ENCODE measurements at regions not wholly inside any gene's neighbourhood (a gene's known extent, or its start where the extent isn't known, plus 50 kb on each side); places are given as distances from the start of the nearest gene placed in this dataset.
"Not testable (repeated sequence)": the region's sequence is repeated elsewhere in the genome, so short reads cannot be mapped to it uniquely, and the experiment has no call there.

DNA sequence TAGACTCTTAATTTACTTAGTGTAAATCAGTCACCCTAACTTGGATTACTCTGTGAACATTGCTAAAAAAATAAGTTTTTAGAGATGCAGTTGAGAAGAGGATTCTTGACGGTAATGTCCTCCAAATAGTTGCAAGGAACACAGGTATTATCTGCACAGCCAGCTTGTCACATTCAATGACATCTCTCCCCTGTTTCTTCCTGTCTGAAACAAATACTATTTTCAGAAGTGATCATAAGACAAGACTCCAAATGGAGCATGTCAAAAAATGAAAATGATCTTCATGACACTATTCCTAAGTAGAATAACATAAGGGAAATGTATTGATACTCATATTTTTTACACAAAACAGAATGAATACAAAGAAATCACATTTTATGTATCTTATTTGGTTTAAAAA, 227.9 kb upstream of the CHD1 start:
- no peak overlapping the region for H3K27ac Mint-ChIP-seq
- Histone ChIP-seq H3K9me3 (ENCODE audit: control insufficient read depth, low read depth, low read length) (no peaks in the 10 kb centered on the region), H2AFZ (ENCODE audit: low read length) (no peak overlapping the region), H3K27me3 (ENCODE audit: insufficient read depth, low read length) (no peaks in the 10 kb centered on the region), H4K91ac (ENCODE audit: insufficient read length, low read depth, low read length) (no peak overlapping the region), H3T11ph (ENCODE audit: low read length) (no peak overlapping the region), H4K5ac (ENCODE audit: insufficient read length, low read depth, low read length) (no peak overlapping the region), H3K23me2 (ENCODE audit: insufficient read length, low read depth, low read length, poor library complexity, severe bottlenecking) (no peaks in the 10 kb centered on the region), H2BK12ac (ENCODE audit: insufficient read length, low read depth, low read length) (no peak overlapping the region), H2BK15ac (ENCODE audit: low read depth, low read length) (no peak overlapping the region), H3K4me2 (ENCODE audit: insufficient read depth, insufficient read length, low read length) (no peak overlapping the region), H4K20me1 (ENCODE audit: control insufficient read depth, insufficient read depth, insufficient read length) (no peaks in the 10 kb centered on the region), H3K27ac (ENCODE audit: insufficient read length, low read depth, low read length) (no peak overlapping the region), H4K8ac (replicated peaks; ENCODE audit: insufficient read length, low read depth, low read length) (no peak overlapping the region), H3K4ac (ENCODE audit: low read depth, low read length) (no peak overlapping the region), H2BK120ac (ENCODE audit: low read depth, low read length, poor library complexity, severe bottlenecking) (no peak overlapping the region), H3K79me1 (ENCODE audit: insufficient read depth, low read depth, low read length, poor library complexity, severe bottlenecking) (no peaks in the 10 kb centered on the region), H2BK20ac (ENCODE audit: low read depth, low read length, poor library complexity, severe bottlenecking) (no peak overlapping the region), H3K4me1 (ENCODE audit: insufficient read depth, low read length) (no peaks in the 10 kb centered on the region), H2AK5ac (ENCODE audit: insufficient read length, low read length) (no peak overlapping the region), H3K9ac (ENCODE audit: extremely low read depth, insufficient read length, low read length) (no peak overlapping the region), H3K23ac (ENCODE audit: insufficient read length, low read depth, low read length) (no peak overlapping the region), H3K18ac (ENCODE audit: insufficient read length, low read depth, low read length) (no peak overlapping the region), H3K14ac (ENCODE audit: insufficient read depth, low read length) (no peak overlapping the region), H3K79me2 (ENCODE audit: insufficient read depth, low read length) (no peaks in the 10 kb centered on the region), H3K56ac (ENCODE audit: insufficient read length, low read depth, low read length) (no peak overlapping the region), H2BK5ac (ENCODE audit: insufficient read length, low read length) (no peak overlapping the region)
- DNase-seq: no peak
- no peak overlapping the region for H3K4me3 Mint-ChIP-seq
- WGBS (ENCODE audit: extremely low coverage, insufficient read length, low lambda C conversion rate): no CpG with 5 or more reads among the region's 1 CpG
- no peak for TF ChIP-seq CTCF (conservative IDR thresholded peaks at IDR 0.05)
- H3K27me3 Mint-ChIP-seq (ENCODE audit: low read depth): no peaks in the 10 kb centered on the region
- H3K36me3 Mint-ChIP-seq (ENCODE audit: insufficient read depth in 1 of 3, low read depth in 3 of 3): no peaks in the 10 kb centered on the region
- no peaks in the 10 kb centered on the region for H3K4me1 Mint-ChIP-seq
- no peaks in the 10 kb centered on the region for H3K9me3 Mint-ChIP-seq

GRCh38 chr5:99143283-99143795, 214.5 kb upstream of the CHD1 start:
- H4K91ac ChIP-seq (ENCODE audit: insufficient read length, low read depth, low read length); H3T11ph ChIP-seq (ENCODE audit: low read length); H2BK12ac ChIP-seq (ENCODE audit: insufficient read length, low read depth, low read length); H3K4me3 Mint-ChIP-seq; H3K27me3 ChIP-seq (ENCODE audit: insufficient read depth, low read length); H4K5ac ChIP-seq (ENCODE audit: insufficient read length, low read depth, low read length); H3K23ac ChIP-seq (ENCODE audit: insufficient read length, low read depth, low read length); H2BK20ac ChIP-seq (ENCODE audit: low read depth, low read length, poor library complexity, severe bottlenecking); H3K79me2 ChIP-seq (ENCODE audit: insufficient read depth, low read length); H2BK15ac ChIP-seq (ENCODE audit: low read depth, low read length); H3K79me1 ChIP-seq (ENCODE audit: insufficient read depth, low read depth, low read length, poor library complexity, severe bottlenecking); H3K23me2 ChIP-seq (ENCODE audit: insufficient read length, low read depth, low read length, poor library complexity, severe bottlenecking); H3K4me1 ChIP-seq (ENCODE audit: insufficient read depth, low read length); DNase-seq; H4K20me1 ChIP-seq (ENCODE audit: control insufficient read depth, insufficient read depth, insufficient read length); H2AK5ac ChIP-seq (ENCODE audit: insufficient read length, low read length); H3K18ac ChIP-seq (ENCODE audit: insufficient read length, low read depth, low read length); H3K4me1 Mint-ChIP-seq; H2BK5ac ChIP-seq (ENCODE audit: insufficient read length, low read length); H3K14ac ChIP-seq (ENCODE audit: insufficient read depth, low read length); H3K4ac ChIP-seq (ENCODE audit: low read depth, low read length); H3K9me3 ChIP-seq (ENCODE audit: control insufficient read depth, low read depth, low read length); H3K56ac ChIP-seq (ENCODE audit: insufficient read length, low read depth, low read length); H3K27ac ChIP-seq (ENCODE audit: insufficient read length, low read depth, low read length); H3K9ac ChIP-seq (ENCODE audit: extremely low read depth, insufficient read length, low read length); H2BK120ac ChIP-seq (ENCODE audit: low read depth, low read length, poor library complexity, severe bottlenecking); H3K27ac Mint-ChIP-seq; H4K8ac ChIP-seq (replicated peaks; ENCODE audit: insufficient read length, low read depth, low read length); H3K27me3 Mint-ChIP-seq (ENCODE audit: low read depth); H2AFZ ChIP-seq (ENCODE audit: low read length); H3K4me2 ChIP-seq (ENCODE audit: insufficient read depth, insufficient read length, low read length): not testable (repeated sequence)
- no CpG with 5 or more reads among the region's 1 CpG for WGBS (ENCODE audit: extremely low coverage, insufficient read length, low lambda C conversion rate)
- H3K9me3 Mint-ChIP-seq: peaks cover 23 to 28% of the 10 kb centered on the region in 2 experiments
- H3K36me3 Mint-ChIP-seq (ENCODE audit: insufficient read depth in 1 of 3, low read depth in 3 of 3): peaks cover 5 to 17% (median 8%) of the 10 kb centered on the region in 3 experiments; a peak in 5 of 7 replicates
